Right lobe of liver (tissue), 6 donors: ENCODE measurements at regions not wholly inside any gene's neighbourhood (a gene's known extent, or its start where the extent isn't known, plus 50 kb on each side); places are given as distances from the start of the nearest gene placed in this dataset.

Experiments
- ATAC-seq, 4 donors: fragments of 200-7000 bp; cut with Tn5 transposase; one replicate each; pipeline ENCODE4 v1.9.1; 2020; ENCODE audit warnings: mild to moderate bottlenecking in 4 of 4, moderate library complexity in 4 of 4
- DNase-seq, 3 donors: peaks; one replicate each; pipeline ENCODE4 v3.0.0-alpha.2; 2020
- H3K27ac ChIP-seq, 3 donors: fragments of 200-600 bp; one replicate each; pipeline ENCODE4 v1.8.0; 2022
- H3K27me3 ChIP-seq, 2 donors: fragments of 200-600 bp; one replicate each; pipeline ENCODE4 v1.8.0; 2022
- H3K36me3 ChIP-seq, 4 donors: fragments of 200-600 bp; sonication (generic) in 1 of 4; one replicate each; pipeline versions ENCODE4 v1.5.1 to v1.8.0; 2017 to 2022; ENCODE audit warnings: control low read depth in 1 of 4
- H3K4me1 ChIP-seq, 4 donors: fragments of 200-600 bp; sonication (generic) in 1 of 4; one replicate each; pipeline versions ENCODE4 v1.5.1 to v1.8.0; 2017 to 2022; ENCODE audit warnings: control low read depth in 1 of 4
- H3K4me3 ChIP-seq, 3 donors: fragments of 200-600 bp; one replicate each; pipeline ENCODE4 v1.8.0; 2022
- H3K9me3 ChIP-seq, 4 donors: fragments of 200-600 bp; sonication (generic) in 1 of 4; one replicate each; pipeline versions ENCODE4 v1.5.1 to v1.8.0; 2017 to 2022; ENCODE audit warnings: control low read depth in 1 of 4
- POLR2A ChIP-seq: fragments of 450-650 bp; IDR thresholded peaks from one replicate; pipeline ENCODE4 v1.6.1; 2017; ENCODE audit warnings: antibody characterized with exemption, mild to moderate bottlenecking
- WGBS: methylation state at CpG from one replicate; pipeline ENCODE4 v1.1.6; 2018; ENCODE audit warnings: low coverage, low lambda C conversion rate; ENCODE audit not compliant: insufficient coverage; ENCODE audit errors: missing lambda C conversion rate; 5-methylcytosine and 5-hydroxymethylcytosine counted together
- intact Hi-C, 2 donors: fragments of 100-400 bp; cut with DNase I; formaldehyde crosslinking; loops; one replicate each; pipeline versions ENCODE4 v1.11.2 to v1.14.1; 2022
- TF ChIP-seq, protein P1 (sequence below), 4 donors: fragments of 200-600 bp in 3 of 4; fragments of 450-650 bp in 1 of 4; IDR thresholded peaks; one replicate each; pipeline versions ENCODE4 v1.5.1 to v1.8.0; 2016 to 2022; ENCODE audit warnings: antibody characterized with exemption in 4 of 4, mild to moderate bottlenecking in 2 of 4
- donor health status: DM: no; HTN: yes; CAD: no.
- donor health status: DM: no; HTN: no; CAD: no.
- donor health status: DM: no; HTN: no; CAD: no.
- donor health status: DM: no; HTN: yes; CAD: no.
- donor health status: DM: no; HTN: yes; CAD: no.

- 89% methylated on average over 5 of the region's 6 CpGs for WGBS
Observed at GRCh38 chr1:244196571-244197285, 145.6 kb downstream of the ZBTB18 start.

DNA sequence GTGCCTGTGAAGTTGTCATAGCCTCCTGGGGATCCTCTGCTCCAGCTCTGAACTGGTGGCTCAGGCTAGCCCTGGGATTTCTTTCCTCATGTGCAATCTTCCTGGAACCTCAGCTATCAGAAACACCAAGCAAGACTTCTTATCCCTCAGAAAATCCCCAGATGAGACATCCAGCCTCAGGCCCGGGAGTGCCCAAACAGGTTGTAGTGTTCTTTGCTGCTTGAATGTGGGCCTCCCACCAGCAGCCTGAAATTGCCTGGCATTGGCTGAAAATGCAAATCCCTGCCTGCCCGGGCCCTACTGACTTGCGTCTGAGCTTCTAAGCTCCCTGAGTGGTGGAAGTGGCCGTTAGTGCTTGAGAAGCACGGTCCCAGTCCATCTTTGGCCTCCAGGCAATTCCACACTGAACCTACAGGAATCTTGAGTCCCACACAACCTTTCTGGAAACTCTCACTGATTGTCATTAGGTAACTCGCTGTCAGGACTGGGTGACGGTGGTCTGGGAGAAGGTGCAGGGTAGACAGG is 146.8 kb downstream of the ZBTB18 start:
- ATAC-seq: no peak
- Histone ChIP-seq H3K9me3 (no peaks in the 10 kb centered on the region), H3K36me3 (no peaks in the 10 kb centered on the region), H3K4me1 (no peaks in the 10 kb centered on the region), H3K27ac (no peak overlapping the region), H3K27me3 (no peaks in the 10 kb centered on the region), H3K4me3 (no peak overlapping the region)
- TF ChIP-seq POLR2A: no peak
- TF ChIP-seq, protein P1, sequence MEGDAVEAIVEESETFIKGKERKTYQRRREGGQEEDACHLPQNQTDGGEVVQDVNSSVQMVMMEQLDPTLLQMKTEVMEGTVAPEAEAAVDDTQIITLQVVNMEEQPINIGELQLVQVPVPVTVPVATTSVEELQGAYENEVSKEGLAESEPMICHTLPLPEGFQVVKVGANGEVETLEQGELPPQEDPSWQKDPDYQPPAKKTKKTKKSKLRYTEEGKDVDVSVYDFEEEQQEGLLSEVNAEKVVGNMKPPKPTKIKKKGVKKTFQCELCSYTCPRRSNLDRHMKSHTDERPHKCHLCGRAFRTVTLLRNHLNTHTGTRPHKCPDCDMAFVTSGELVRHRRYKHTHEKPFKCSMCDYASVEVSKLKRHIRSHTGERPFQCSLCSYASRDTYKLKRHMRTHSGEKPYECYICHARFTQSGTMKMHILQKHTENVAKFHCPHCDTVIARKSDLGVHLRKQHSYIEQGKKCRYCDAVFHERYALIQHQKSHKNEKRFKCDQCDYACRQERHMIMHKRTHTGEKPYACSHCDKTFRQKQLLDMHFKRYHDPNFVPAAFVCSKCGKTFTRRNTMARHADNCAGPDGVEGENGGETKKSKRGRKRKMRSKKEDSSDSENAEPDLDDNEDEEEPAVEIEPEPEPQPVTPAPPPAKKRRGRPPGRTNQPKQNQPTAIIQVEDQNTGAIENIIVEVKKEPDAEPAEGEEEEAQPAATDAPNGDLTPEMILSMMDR (IDR thresholded peaks at IDR 0.05): no peak
- DNase-seq: no peak
- no CpG with 5 or more reads among the region's 7 CpGs for WGBS
- intact Hi-C loops: no loop called here

More at GRCh38 chr1:244196571-244197285, 145.6 kb downstream of the ZBTB18 start:
- H3K27ac ChIP-seq: no peak overlapping the region
- no peak for ATAC-seq
- H3K27me3 ChIP-seq: no peaks in the 10 kb centered on the region
- intact Hi-C loops: no loop called here
- H3K4me3 ChIP-seq: no peak overlapping the region
- DNase-seq: no peak
- no peak for TF ChIP-seq POLR2A
- no peaks in the 10 kb centered on the region for H3K4me1 ChIP-seq
- H3K9me3 ChIP-seq: no peaks in the 10 kb centered on the region
- H3K36me3 ChIP-seq: no peaks in the 10 kb centered on the region

- no peaks in the 10 kb centered on the region for H3K27me3 ChIP-seq
- no peaks in the 10 kb centered on the region for H3K4me1 ChIP-seq
- no peaks in the 10 kb centered on the region for H3K9me3 ChIP-seq
- H3K4me3 ChIP-seq: no peak overlapping the region
- DNase-seq: no peak
- TF ChIP-seq POLR2A: no peak
- TF ChIP-seq, protein P1 (IDR thresholded peaks at IDR 0.05): no peak
- no peaks in the 10 kb centered on the region for H3K36me3 ChIP-seq
- intact Hi-C loops: no loop called here
- no peak for ATAC-seq
- no peak overlapping the region for H3K27ac ChIP-seq
- WGBS: no CpG with 5 or more reads among the region's 4 CpGs
Observed at GRCh38 chr1:244199902-244200301, 148.8 kb downstream of the ZBTB18 start.

- WGBS: 82% methylated on average over 4 of the region's 8 CpGs
- H3K36me3 ChIP-seq: no peaks in the 10 kb centered on the region
- no peaks in the 10 kb centered on the region for H3K9me3 ChIP-seq
- intact Hi-C loops: no loop called here
- no peak overlapping the region for H3K4me3 ChIP-seq
- H3K4me1 ChIP-seq: no peaks in the 10 kb centered on the region
- ATAC-seq (peak in 2 of 4 donors; percentile 41 to 43), DNase-seq (no peak)
- no peak for TF ChIP-seq POLR2A
- TF ChIP-seq, protein P1 (IDR thresholded peaks at IDR 0.05): no peak
- no peak overlapping the region for H3K27ac ChIP-seq
- H3K27me3 ChIP-seq: no peaks in the 10 kb centered on the region
Observed at GRCh38 chr1:244200596-244200995, 149.5 kb downstream of the ZBTB18 start.

GRCh38 chr1:244201750-244202149 is 150.7 kb downstream of the ZBTB18 start:
- Histone ChIP-seq H3K27me3 (no peaks in the 10 kb centered on the region), H3K27ac (no peak overlapping the region)
- intact Hi-C loops: no loop called here

More at GRCh38 chr1:244201750-244202149, 150.7 kb downstream of the ZBTB18 start:
- TF ChIP-seq, protein P1 (IDR thresholded peaks at IDR 0.05): no peak
- TF ChIP-seq POLR2A: no peak
- Histone ChIP-seq H3K36me3 (no peaks in the 10 kb centered on the region), H3K4me3 (no peak overlapping the region), H3K4me1 (no peaks in the 10 kb centered on the region), H3K9me3 (no peaks in the 10 kb centered on the region)
- 79% methylated on average over 8 of the region's 8 CpGs for WGBS
- no peak for ATAC-seq
- DNase-seq: no peak
